Stimulated activated CD4-positive, alpha-beta T cell treated with anti-CD3 and anti-CD28 coated beads, Interleukin-15, amount 100 ng/mL, for 24 hours (primary cell): ENCODE measurements at regions not wholly inside any gene's neighbourhood (a gene's known extent, or its start where the extent isn't known, plus 50 kb on each side); places are given as distances from the start of the nearest gene placed in this dataset.

ENCODE experiments used
- DNase-seq: peaks from one replicate; pipeline ENCODE4 v3.0.0-alpha.2; 2020

DNA sequence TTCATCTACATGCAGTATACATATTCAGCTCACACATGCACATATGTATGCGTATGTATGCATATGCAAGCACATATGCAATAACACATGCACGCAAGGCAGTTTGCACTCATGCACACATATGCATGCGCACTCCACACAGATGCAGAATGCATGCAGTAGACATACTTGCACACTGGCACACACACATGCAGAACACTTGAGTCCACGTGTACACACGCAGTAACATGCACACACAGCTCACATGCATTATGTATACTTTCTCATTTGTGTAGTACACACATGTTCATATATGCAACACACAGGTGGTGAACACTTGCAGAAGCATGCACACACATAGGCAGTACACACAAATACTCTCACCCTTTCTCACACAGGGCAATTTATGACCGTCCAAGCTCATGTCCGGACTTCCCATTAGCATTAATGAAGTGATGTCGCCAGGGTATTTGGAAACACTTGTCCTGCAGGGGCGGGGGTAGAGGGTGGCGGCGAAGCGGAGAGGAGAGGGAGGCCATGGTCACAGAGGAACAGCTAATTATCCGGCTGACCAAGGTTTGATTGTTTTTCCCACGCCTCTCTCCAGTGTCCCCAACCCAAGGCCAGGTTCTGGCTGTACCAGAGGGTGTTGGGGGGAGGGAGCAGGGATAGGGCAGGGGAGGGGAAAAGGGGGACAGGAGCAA lies 91.3 kb downstream of the VEGFA start:
- DNase-seq = no peak

- no peak for DNase-seq
Observed at GRCh38 chr6:43860285-43860684, 90.3 kb downstream of the VEGFA start.

DNA sequence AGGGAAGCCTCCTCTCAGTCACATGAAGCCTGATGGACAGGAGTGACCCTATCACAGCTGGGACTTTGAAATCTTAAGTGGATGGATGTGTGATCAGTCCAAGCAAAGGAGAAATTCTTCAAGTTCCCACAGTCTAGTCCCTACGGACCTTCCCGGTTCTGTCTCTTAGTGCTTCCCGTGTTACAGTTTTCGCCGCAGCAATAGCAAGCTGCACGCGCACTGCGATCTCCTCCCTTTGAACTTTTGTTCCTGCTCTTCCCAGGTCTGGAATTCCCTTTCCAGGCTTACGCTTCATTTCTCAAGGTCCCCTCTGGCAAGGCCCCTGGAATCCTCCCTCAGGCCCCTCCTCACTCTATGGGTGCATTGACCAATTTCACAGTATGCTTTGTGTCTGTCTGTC lies 89.2 kb downstream of the VEGFA start:
- DNase-seq = no peak

- DNase-seq = no peak
Observed at GRCh38 chr6:43858161-43859153, 88.4 kb downstream of the VEGFA start.

DNA sequence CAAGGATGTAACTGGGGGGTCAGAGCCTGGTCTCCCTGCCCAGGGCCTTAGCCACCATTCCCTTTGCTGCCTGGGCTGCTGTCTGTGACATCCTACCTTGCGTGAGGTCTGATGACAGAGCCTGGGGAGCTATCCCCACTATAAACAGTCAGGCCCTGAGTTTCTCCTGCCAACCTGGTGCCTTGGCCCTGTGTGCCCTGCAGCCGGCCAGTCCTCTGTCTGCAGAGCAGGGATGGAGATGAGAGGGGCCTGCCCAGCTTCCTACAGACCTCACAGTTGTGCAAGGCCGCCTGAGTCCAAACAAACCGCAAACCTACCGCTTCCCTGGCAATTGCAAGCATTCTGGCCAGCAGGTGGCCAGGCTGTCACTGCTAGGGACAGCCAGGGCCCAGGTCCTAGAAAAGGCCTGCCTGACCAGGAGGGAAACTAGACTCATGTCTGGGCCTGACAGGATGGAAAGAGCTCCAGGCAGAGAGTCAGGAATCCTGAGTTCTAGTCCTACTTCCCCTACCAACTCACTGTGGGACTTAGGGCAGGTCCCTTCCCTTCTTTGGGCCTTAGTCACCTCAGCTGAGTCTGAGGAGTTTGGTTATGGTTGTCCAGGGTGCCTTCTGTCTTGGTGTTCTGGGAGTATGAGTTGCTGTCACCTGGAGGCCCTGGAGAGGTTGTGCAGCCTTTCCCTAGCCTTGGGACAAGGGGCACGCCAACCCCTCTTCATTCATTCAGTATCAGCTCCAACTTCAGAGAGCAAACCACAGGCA lies 86.2 kb downstream of the VEGFA start:
- DNase-seq = no peak

- no peak for DNase-seq
Observed at GRCh38 chr6:43855247-43855646, 85.2 kb downstream of the VEGFA start.

DNA sequence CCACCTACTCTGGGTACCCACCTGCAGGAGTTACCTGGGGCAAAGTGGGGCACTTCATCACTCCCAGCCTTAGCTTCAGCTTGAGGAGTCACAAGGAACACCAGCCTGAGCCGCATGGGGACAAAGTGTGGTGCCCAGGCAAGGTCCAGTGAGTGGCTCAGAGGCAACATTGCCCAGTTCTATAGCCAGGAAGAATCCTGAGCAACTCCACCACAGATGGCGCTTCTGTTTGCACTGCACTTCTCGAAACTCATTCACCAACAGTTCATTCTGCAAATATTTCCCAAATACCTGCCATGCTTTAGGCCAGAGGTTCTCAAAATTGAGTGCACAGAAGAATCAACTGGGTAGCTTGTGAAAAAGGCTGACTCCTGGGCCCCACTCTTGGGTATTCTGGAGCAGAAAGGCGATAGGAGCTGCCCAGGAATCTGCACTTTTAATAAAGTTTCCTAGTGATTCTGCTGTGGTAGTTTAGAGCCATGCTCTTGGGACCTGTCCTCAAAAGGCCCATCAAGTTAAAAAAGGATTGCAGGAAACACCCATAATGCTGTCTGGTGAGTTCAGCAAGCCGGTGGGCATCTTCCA lies 83.1 kb downstream of the VEGFA start:
- no peak for DNase-seq

GRCh38 chr6:43852350-43852864 lies 82.4 kb downstream of the VEGFA start:
- DNase-seq = no peak

- DNase-seq = no peak
Observed at GRCh38 chr6:43851204-43851865, 81.3 kb downstream of the VEGFA start.

DNA sequence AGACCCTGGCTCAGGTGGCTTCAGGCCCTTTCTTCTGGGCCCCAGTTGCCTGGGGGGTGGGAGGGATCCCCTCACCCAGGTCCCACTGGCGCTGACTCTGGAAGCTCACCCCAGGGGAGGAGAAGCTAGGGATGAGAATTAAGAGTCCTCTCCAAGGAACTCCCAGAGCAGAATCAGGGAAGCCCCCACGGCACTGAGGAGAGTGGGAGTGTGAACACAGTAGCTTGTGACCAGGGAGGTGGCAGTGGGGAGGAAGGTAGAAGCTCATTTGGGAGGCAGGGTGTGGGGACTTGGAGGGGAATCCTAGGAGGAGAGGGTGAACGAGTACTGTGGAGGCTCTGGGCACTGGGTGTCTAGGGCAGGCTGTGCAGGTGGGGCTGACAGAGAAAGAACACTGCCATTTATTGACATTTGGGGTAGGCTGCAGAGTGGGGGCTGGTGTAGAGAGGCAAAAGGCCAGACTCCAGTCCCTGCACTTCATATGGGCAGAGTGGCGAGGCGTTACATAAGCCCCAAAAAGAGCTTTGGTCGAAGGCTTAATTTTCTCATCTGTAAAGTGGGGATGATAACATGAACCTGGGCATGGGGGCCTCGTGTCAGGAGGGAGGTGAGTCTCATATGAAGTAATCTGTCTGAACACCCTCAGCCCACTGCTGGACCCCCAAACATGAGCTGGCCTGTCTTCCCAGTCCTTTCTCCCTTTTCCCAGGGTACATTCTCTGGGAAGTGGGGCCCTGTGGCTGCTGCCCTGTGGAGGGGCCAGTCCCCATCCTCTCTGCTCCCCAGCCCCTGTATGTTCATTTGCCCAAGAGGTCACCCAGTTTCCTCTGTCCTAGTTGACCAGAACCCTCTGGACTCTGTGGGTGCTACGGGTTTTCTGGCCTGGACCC lies 80.5 kb downstream of the VEGFA start:
- no peak for DNase-seq

- no peak for DNase-seq
Observed at GRCh38 chr6:43849844-43850243, 79.8 kb downstream of the VEGFA start.

DNA sequence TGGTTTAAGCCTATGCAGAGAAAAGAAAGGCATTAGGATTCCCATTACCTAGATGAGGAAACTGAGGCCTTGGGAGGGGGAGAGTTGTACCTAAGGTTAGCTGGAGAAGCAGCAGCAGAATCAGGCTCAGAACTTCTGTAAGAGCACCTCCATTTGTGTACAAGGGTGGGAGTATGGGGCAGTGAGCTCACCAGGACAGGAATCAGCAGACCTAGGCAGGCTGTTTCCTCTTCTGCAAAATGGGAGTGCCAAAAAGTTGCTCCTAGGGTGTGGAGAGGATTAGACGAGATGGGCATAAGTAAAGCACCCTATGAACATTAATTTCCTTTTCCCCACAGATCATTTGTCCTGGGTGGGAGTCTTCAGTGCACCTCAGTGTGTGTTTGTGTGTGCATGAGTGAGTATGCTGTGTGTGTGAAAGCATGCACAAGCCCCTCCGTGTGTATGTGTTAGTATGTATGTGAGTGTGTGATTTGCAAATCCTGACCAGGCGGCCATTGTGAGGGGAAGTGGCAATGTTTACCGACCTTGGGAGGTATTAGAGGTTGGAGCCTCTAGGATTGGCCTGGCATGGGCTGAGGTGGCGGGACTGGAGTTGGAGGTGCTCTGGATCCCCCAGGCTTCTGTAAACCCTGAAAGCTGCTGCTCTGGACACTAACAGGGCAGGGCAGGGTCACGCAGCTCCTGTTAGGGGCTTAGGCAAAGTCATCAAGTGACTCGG lies 78.8 kb downstream of the VEGFA start:
- no peak for DNase-seq

DNA sequence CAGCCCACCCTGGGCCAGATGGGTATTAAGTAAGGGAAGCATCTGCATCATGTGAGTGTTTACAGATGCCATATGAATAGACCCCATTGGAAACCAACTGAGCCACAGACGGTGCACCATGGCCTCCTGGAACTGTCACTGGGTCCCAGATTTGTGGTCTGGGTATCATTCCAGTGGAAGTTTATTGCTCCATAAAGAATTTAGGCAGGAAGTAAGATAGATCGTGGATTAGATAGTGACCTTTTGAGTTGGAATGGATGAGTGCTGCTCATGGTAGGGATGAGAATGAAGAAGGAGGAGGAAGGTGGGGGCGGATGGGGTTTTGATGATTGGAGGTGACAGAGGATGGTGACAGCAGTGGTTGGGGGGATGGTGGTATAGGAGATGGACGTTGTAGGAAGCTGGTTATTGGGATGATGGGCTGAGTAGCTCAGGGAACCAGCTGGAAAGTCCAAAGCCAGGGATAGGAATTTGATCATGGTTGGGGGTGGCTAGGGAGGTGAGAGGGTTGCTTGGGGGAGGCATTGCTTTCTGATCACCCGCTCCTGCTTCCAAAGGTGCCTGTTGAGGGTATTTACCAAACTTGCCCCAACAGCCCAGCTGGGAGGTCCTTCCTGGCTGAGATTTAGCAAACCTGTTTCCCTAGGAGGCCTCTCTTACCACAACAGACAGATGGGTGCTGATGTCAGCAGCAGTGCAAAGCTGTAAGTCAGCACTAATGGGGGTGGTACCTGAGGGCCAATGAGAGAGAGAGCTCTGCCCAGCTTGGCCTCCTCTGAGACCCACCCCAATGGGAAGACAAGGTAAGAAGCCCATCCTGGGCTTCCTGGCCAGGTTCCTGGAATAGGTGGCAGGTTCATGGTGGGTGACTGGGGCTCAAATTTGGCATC lies 78.0 kb downstream of the VEGFA start:
- no peak for DNase-seq

DNA sequence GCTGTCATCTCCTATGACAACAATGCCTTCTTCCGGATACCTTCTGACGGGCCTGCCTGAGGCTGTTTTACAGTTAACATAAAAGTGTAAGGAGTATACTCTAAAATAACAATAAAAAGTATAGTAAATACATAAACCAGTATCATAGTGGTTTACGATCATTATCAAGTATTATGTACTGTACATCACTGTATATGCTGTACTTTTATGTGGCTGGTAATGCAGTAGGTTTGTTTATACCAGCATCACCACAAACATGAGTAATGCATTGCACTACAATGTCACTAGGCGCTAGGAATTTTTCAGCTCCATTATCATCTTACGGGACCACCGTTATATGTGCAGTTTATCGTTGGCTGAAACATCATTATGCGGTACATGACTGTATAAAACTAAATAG lies 76.5 kb downstream of the VEGFA start:
- no peak for DNase-seq

DNA sequence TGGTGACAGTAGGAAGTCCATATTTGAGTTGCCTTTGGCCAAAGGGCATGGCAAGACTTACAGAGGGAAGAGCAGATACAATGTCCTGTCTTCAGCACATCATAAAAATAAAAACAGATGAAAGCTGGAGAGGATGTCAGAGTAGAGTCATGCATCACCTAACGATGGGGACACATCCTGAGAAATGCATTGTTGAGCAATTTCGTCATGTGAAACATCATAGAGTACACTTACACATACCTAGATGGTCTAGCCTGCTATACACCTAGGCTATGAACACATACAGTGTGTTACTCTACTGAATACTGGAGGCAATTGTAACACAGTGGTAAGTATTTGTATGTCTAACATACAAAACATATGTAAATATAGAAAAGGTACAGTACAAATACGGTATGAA lies 75.6 kb downstream of the VEGFA start:
- no peak for DNase-seq

DNA sequence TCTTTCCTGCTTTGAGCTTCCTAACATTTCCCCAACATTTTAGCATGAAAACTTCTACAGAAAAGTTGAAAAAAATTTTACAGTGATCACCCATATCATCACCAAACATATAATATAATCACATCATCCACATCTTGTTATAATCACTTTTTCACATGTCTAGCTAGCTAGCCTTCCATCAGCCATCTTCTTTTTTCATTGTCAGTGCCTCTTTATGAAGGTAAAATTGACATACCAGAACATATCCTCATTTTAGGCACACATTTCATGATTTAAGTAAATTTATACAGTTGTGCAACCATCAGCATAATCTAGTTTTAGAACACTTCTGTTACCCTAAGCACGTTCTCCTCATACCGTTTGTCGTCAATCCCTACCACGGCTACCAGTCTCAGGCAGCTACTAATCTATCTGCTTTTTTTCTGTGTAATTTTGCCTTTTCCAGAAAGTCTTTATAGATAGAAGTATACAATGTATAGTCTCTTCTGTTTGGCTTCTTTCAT lies 73.7 kb downstream of the VEGFA start:
- DNase-seq = no peak

DNA sequence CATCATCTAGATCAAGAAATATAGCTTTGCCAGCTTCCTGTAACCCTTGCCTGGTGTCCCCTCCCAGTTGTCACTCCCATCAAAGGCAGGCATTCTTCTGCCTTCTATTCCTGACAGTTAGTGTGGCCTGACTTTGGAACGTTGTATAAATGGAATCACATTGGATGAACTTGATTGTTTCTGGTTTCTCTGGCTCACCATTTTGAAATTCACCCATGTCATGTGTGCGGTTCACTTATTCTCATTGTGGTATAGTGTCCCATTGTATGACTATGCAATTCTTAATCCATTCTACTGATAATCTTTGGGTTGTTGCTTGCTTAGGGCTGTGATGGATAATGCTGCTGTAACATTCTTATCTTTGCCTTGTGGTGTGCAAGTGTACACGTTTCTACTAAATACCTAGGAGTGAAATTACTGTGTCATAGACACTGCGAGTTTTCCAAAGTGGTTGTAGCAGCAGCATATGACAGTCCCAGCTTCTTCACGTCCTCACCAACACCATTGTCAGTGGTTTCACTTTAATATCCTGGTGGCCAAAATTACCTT lies 73.2 kb downstream of the VEGFA start:
- DNase-seq = no peak

DNA sequence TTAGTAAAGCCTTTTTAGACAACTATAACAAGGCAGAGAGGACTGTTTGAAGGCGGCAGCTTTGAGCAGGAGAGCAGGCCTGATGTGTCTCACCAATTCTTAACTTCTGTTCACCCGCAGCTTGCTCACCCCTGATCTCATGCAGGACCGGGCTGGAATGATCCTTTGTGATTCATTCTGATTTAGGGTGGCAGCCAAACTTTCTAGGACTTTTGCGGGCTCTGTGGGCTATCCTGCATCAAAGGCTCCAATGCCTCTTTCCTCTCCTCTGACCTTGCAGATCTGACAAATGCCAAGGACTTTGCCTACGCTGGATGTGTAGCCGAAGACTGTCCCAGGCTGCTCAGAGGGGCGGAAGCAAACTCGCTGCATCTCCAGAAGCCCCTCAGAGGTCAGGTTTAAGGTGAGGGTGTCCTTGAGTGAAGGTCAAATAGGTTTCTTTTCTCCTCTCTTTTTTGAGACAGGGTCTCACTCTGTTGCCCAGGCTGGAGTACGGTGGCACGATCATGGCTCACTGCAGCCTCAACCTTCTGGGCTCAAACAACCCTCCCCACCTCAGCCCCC lies 72.3 kb downstream of the VEGFA start:
- no peak for DNase-seq
